ENCODE measurements at regions not wholly inside any gene's neighbourhood (a gene's known extent, or its start where the extent isn't known, plus 50 kb on each side); places are given as distances from the start of the nearest gene placed in this dataset.
A peak's percentile ranks its signal among the peaks of the same experiment; 100 is the strongest.

GRCh38 chr6:122524056-122524455 is 52.4 kb upstream of the SERINC1 start:
- CTCF ChIA-PET, result no interaction called here

DNA sequence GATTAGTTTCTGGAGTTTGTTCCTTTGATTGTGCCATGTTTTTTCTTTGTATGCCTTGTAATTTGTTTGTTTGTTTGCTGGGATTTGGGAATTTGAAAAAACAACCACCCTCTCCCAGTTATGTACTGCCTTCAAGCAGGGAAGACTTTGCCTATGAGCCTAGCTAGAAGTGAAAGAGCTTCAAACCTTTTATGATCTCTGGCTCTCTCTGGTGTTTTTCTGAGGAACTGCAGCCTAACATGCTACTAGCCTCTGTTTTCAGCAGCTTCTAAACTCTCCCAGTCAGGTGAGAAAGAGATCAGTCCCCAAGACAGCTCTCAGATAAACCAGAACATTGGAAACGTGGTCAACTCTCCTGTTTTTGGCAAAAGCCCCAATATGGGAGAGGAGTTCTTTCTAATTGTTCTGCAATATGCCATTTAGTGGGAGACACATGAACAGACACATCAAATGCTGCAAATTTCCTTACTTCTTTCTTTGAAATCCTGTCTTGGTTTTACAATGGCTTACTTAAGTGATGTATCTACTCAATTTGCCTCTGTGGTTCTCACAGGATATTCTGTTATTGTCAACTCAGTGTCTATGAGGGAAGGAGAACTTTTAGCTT is 58.9 kb upstream of the SERINC1 start:
- CTCF ChIA-PET, result interaction anchor here (0.6 to 4.7 kb wide), 23 partner anchors 10 to 971 kb away, joined by 3 to 90 read pairs (median 4); partner anchors contain the start of gene PKIB
- POLR2A ChIA-PET, result interaction anchor here (1.0 kb wide), 1 partner anchor 39 kb away, joined by 6 read pairs; no protein-coding TSS in a partner anchor
- DNase-seq (ENCODE audit: extremely low spot score), result peak; percentile 74
- TF ChIP-seq PKNOX1 (IDR thresholded peaks at IDR 0.05) (no peak), TARDBP (IDR thresholded peaks at IDR 0.05) (no peak), HDGF (IDR thresholded peaks at IDR 0.05; ENCODE audit: borderline replicate concordance) (no peak), FOXK2 (IDR thresholded peaks at IDR 0.05) (no peak), ARNT (IDR thresholded peaks at IDR 0.05) (no peak), FOXA1 (IDR thresholded peaks at IDR 0.05) (no peak), BHLHE40 (IDR thresholded peaks at IDR 0.05; ENCODE audit: borderline replicate concordance) (no peak), L3MBTL2 (conservative IDR thresholded peaks at IDR 0.05) (no peak), FOXM1 (IDR thresholded peaks at IDR 0.05; ENCODE audit: borderline replicate concordance) (no peak), CTBP1 (IDR thresholded peaks at IDR 0.05; ENCODE audit: borderline replicate concordance) (no peak), ELF4 (IDR thresholded peaks at IDR 0.05) (no peak), ZNF384 (IDR thresholded peaks at IDR 0.05) (no peak), NFRKB (IDR thresholded peaks at IDR 0.05) (no peak), LEF1 (IDR thresholded peaks at IDR 0.05; ENCODE audit: borderline replicate concordance) (no peak)

More at GRCh38 chr6:122524056-122524455, 52.4 kb upstream of the SERINC1 start:
- no peak for TF ChIP-seq LEF1 (IDR thresholded peaks at IDR 0.05; ENCODE audit: borderline replicate concordance)
- TF ChIP-seq BHLHE40 (IDR thresholded peaks at IDR 0.05; ENCODE audit: borderline replicate concordance), result no peak
- TF ChIP-seq SUZ12 (IDR thresholded peaks at IDR 0.05), result no peak
- TF ChIP-seq CTBP1 (IDR thresholded peaks at IDR 0.05; ENCODE audit: borderline replicate concordance), result no peak
- TF ChIP-seq PKNOX1 (IDR thresholded peaks at IDR 0.05), result no peak
- no peak for TF ChIP-seq ELF4 (IDR thresholded peaks at IDR 0.05)
- TF ChIP-seq TARDBP (IDR thresholded peaks at IDR 0.05), result no peak
- no peak for TF ChIP-seq FOXA1 (IDR thresholded peaks at IDR 0.05)
- TF ChIP-seq HDGF (IDR thresholded peaks at IDR 0.05; ENCODE audit: borderline replicate concordance), result no peak
- no peak for TF ChIP-seq L3MBTL2 (conservative IDR thresholded peaks at IDR 0.05)
- no peak for TF ChIP-seq NFRKB (IDR thresholded peaks at IDR 0.05)
- no peak for TF ChIP-seq ARNT (IDR thresholded peaks at IDR 0.05)
- no peak for TF ChIP-seq FOXM1 (IDR thresholded peaks at IDR 0.05; ENCODE audit: borderline replicate concordance)
- TF ChIP-seq SP1 (IDR thresholded peaks at IDR 0.05), result no peak
- DNase-seq (ENCODE audit: extremely low spot score), result no peak
- POLR2A ChIA-PET, result no interaction called here

DNA sequence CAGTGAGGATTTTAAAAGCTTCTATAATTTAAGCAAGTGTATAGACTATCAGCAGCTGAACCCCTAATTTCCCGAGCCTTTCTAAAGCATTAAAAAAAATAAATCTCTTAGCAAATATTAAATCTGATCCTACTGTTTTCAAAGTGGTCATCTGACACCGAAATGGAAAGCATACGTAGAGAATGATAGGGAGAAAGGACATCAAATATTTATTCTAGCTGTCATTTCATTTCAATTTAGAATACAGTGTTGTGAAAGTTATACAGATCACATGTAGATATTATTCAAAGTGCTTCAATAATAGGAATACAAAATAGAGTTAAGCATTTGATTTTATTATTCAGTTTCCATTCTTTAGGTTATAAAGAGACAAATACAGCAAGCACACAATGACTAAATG is 61.9 kb upstream of the PKIB start:
- ChIA-PET CTCF (no interaction called here), POLR2A (no interaction called here)
- DNase-seq (ENCODE audit: extremely low spot score), result no peak
- no peak for TF ChIP-seq ZNF384 (IDR thresholded peaks at IDR 0.05)
- TF ChIP-seq NFRKB (IDR thresholded peaks at IDR 0.05), result no peak
- TF ChIP-seq BHLHE40 (IDR thresholded peaks at IDR 0.05; ENCODE audit: borderline replicate concordance), result no peak
- no peak for TF ChIP-seq ARNT (IDR thresholded peaks at IDR 0.05)
- no peak for TF ChIP-seq SP1 (IDR thresholded peaks at IDR 0.05)
- no peak for TF ChIP-seq ELF4 (IDR thresholded peaks at IDR 0.05)
- TF ChIP-seq FOXM1 (IDR thresholded peaks at IDR 0.05; ENCODE audit: borderline replicate concordance), result no peak
- TF ChIP-seq CTBP1 (IDR thresholded peaks at IDR 0.05; ENCODE audit: borderline replicate concordance), result no peak
- no peak for TF ChIP-seq LEF1 (IDR thresholded peaks at IDR 0.05; ENCODE audit: borderline replicate concordance)
- no peak for TF ChIP-seq TARDBP (IDR thresholded peaks at IDR 0.05)
- TF ChIP-seq PKNOX1 (IDR thresholded peaks at IDR 0.05), result no peak

GRCh38 chr6:122548820-122549219 is 61.4 kb upstream of the PKIB start:
- POLR2A ChIA-PET, result no interaction called here
- DNase-seq (ENCODE audit: extremely low spot score), result no peak
- CTCF ChIA-PET, result no interaction called here
- TF ChIP-seq ELF4 (IDR thresholded peaks at IDR 0.05) (no peak), PKNOX1 (IDR thresholded peaks at IDR 0.05) (no peak), FOXA1 (IDR thresholded peaks at IDR 0.05) (no peak)

DNA sequence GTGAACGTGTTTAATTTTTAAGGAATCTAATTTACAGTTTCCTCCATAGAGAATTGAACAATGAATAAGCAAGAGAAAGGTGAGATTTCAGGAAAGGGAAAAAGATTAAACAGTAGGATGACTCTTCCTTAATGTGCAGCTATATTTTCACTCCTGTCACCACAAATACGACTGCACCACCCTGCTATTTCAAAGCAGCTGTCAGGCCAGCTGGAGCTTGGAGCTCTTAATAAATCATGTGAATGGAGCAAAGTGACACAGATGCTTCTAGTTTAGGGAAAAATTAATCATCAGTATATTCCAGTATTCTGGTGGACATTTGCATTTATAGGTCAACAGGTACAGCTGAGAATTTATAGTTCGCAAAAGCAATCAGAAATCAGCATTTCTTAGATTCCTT is 56.5 kb upstream of the PKIB start:
- TF ChIP-seq LEF1 (IDR thresholded peaks at IDR 0.05; ENCODE audit: borderline replicate concordance), result no peak
- no peak for TF ChIP-seq ELF4 (IDR thresholded peaks at IDR 0.05)
- TF ChIP-seq PKNOX1 (IDR thresholded peaks at IDR 0.05), result 0 out of 2 replicates have a peak, but pooled peaks have one; percentile 20
- CTCF ChIA-PET, result no interaction called here
- POLR2A ChIA-PET, result no interaction called here
- no peak for DNase-seq (ENCODE audit: extremely low spot score)

- ChIA-PET CTCF (no interaction called here), POLR2A (no interaction called here)
- TF ChIP-seq LEF1 (IDR thresholded peaks at IDR 0.05; ENCODE audit: borderline replicate concordance) (no peak), PKNOX1 (IDR thresholded peaks at IDR 0.05) (no peak), ARNT (IDR thresholded peaks at IDR 0.05) (no peak)
- no peak for DNase-seq (ENCODE audit: extremely low spot score)
These were observed 54.6 kb upstream of the PKIB start for GRCh38 chr6:122555561-122555960.

All from HEK293T (cell line).